ENCODE measurements at regions not wholly inside any gene's neighbourhood (a gene's known extent, or its start where the extent isn't known, plus 50 kb on each side); places are given as distances from the start of the nearest gene placed in this dataset.

GRCh38 chr2:150156876-150157275 lies 330.6 kb downstream of the RND3 start:
- no peak overlapping the region for H2BK12ac ChIP-seq (ENCODE audit: insufficient read length, low read depth, low read length)
- no peaks in the 10 kb centered on the region for H3K27me3 ChIP-seq (ENCODE audit: insufficient read depth, low read length)
- H3T11ph ChIP-seq (ENCODE audit: low read length), result no peak overlapping the region
- H3K79me1 ChIP-seq (ENCODE audit: insufficient read depth, low read depth, low read length, poor library complexity, severe bottlenecking), result no peaks in the 10 kb centered on the region
- no peak overlapping the region for H2BK20ac ChIP-seq (ENCODE audit: low read depth, low read length, poor library complexity, severe bottlenecking)
- no peaks in the 10 kb centered on the region for H4K20me1 ChIP-seq (ENCODE audit: control insufficient read depth, insufficient read depth, insufficient read length)
- peaks cover 0 to 3% of the 10 kb centered on the region in 2 experiments; a peak in 2 of 4 replicates for H3K4me1 Mint-ChIP-seq
- no peak overlapping the region for H4K5ac ChIP-seq (ENCODE audit: insufficient read length, low read depth, low read length)
- H3K27ac ChIP-seq (ENCODE audit: insufficient read length, low read depth, low read length), result no peak overlapping the region
- H2AFZ ChIP-seq (ENCODE audit: low read length), result no peak overlapping the region
- no peak overlapping the region for H2BK120ac ChIP-seq (ENCODE audit: low read depth, low read length, poor library complexity, severe bottlenecking)
- H3K27me3 Mint-ChIP-seq (ENCODE audit: low read depth), result no peaks in the 10 kb centered on the region
- H3K4ac ChIP-seq (ENCODE audit: low read depth, low read length), result no peak overlapping the region
- no peaks in the 10 kb centered on the region; the same call in 1 of the 2 replicates for H3K4me1 ChIP-seq (ENCODE audit: insufficient read depth, low read length)
- H3K36me3 Mint-ChIP-seq (ENCODE audit: insufficient read depth in 1 of 3, low read depth in 3 of 3), result no peaks in the 10 kb centered on the region; a peak in 1 of 7 replicates
- WGBS (ENCODE audit: extremely low coverage, insufficient read length, low lambda C conversion rate), result no CpG with 5 or more reads among the region's 2 CpGs
- H3K23ac ChIP-seq (ENCODE audit: insufficient read length, low read depth, low read length), result no peak overlapping the region
- H3K4me2 ChIP-seq (ENCODE audit: insufficient read depth, insufficient read length, low read length), result no peak overlapping the region
- H4K91ac ChIP-seq (ENCODE audit: insufficient read length, low read depth, low read length), result no peak overlapping the region
- H3K27ac Mint-ChIP-seq, result no peak overlapping the region
- no peak overlapping the region for H2BK15ac ChIP-seq (ENCODE audit: low read depth, low read length)
- no peak for TF ChIP-seq CTCF (conservative IDR thresholded peaks at IDR 0.05)
- H3K4me3 Mint-ChIP-seq, result no peak overlapping the region
- no peaks in the 10 kb centered on the region; a peak in 2 of 5 replicates for H3K9me3 Mint-ChIP-seq
- H3K18ac ChIP-seq (ENCODE audit: insufficient read length, low read depth, low read length), result no peak overlapping the region
- H4K8ac ChIP-seq (replicated peaks; ENCODE audit: insufficient read length, low read depth, low read length), result no peak overlapping the region
- no peak overlapping the region for H2AK5ac ChIP-seq (ENCODE audit: insufficient read length, low read length)
- H3K14ac ChIP-seq (ENCODE audit: insufficient read depth, low read length), result no peak overlapping the region
- H3K9ac ChIP-seq (ENCODE audit: extremely low read depth, insufficient read length, low read length), result no peak overlapping the region
- DNase-seq, result no peak
- H3K23me2 ChIP-seq (ENCODE audit: insufficient read length, low read depth, low read length, poor library complexity, severe bottlenecking), result no peaks in the 10 kb centered on the region
- no peak overlapping the region for H3K56ac ChIP-seq (ENCODE audit: insufficient read length, low read depth, low read length)
- H3K9me3 ChIP-seq (ENCODE audit: control insufficient read depth, low read depth, low read length), result no peaks in the 10 kb centered on the region
- H2BK5ac ChIP-seq (ENCODE audit: insufficient read length, low read length), result no peak overlapping the region
- H3K79me2 ChIP-seq (ENCODE audit: insufficient read depth, low read length), result no peaks in the 10 kb centered on the region
